ENCODE measurements at regions not wholly inside any gene's neighbourhood (a gene's known extent, or its start where the extent isn't known, plus 50 kb on each side); places are given as distances from the start of the nearest gene placed in this dataset.

DNA sequence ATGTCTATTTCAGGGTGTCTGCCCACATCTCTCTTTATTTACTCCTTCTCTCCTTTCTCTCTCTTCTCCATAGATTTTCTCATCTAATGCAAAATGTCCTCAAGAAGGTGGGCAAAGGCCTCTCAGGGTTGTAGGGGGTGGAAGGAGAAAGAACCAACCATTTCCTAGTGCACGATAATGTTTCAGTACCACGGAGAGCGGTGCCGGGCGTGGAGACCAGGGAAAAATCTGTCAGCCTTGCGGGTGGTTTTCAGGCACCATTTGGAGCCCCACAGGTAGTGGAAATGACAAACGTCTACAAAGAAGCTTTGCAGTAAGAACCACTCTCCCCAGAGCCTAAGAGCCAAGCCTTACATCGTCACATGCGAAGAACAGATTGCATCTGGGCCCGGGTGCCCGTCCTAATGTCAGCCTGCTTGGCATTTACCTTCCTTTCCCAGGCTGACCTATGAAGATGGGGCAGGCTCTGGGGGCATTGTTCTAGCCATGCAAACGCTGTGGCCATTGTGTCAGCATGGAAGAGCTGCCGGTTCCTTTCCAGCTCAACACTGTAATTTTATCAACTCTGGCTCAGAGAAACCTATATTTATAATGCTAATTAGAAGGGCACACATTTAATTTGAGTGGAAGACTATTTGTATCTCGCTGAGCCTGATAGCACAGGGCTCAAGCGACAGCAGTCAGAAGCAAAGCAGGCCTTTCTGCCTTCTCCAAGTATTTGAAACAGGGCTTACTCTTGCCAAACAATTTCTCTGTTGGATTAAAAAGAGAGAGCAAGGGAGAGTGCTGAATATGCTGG lies 430.1 kb upstream of the WWC1 start:
- peak; percentile 48 for DNase-seq (ENCODE audit: low spot score, unreplicated experiment)
- H3K9me3 Mint-ChIP-seq (ENCODE audit: low read depth), result peaks cover 4% of the 10 kb centered on the region
- no peak overlapping the region for H3K4me3 Mint-ChIP-seq (ENCODE audit: low read depth)
- no peaks in the 10 kb centered on the region for H3K4me1 Mint-ChIP-seq (ENCODE audit: low read depth)
- H3K27me3 Mint-ChIP-seq, result no peaks in the 10 kb centered on the region
- TF ChIP-seq, protein P1, sequence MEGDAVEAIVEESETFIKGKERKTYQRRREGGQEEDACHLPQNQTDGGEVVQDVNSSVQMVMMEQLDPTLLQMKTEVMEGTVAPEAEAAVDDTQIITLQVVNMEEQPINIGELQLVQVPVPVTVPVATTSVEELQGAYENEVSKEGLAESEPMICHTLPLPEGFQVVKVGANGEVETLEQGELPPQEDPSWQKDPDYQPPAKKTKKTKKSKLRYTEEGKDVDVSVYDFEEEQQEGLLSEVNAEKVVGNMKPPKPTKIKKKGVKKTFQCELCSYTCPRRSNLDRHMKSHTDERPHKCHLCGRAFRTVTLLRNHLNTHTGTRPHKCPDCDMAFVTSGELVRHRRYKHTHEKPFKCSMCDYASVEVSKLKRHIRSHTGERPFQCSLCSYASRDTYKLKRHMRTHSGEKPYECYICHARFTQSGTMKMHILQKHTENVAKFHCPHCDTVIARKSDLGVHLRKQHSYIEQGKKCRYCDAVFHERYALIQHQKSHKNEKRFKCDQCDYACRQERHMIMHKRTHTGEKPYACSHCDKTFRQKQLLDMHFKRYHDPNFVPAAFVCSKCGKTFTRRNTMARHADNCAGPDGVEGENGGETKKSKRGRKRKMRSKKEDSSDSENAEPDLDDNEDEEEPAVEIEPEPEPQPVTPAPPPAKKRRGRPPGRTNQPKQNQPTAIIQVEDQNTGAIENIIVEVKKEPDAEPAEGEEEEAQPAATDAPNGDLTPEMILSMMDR (IDR thresholded peaks at IDR 0.05; ENCODE audit: unreplicated experiment), result no peak
- peak overlapping the region; percentile 46 for H3K27ac Mint-ChIP-seq
- peaks cover 1% of the 10 kb centered on the region for H3K36me3 Mint-ChIP-seq (ENCODE audit: insufficient read depth)

GRCh38 chr5:167861928-167862426 lies 429.5 kb upstream of the WWC1 start:
- H3K36me3 Mint-ChIP-seq (ENCODE audit: insufficient read depth), result peaks cover 1% of the 10 kb centered on the region
- H3K27me3 Mint-ChIP-seq, result no peaks in the 10 kb centered on the region
- no peak overlapping the region for H3K4me3 Mint-ChIP-seq (ENCODE audit: low read depth)
- no peaks in the 10 kb centered on the region for H3K4me1 Mint-ChIP-seq (ENCODE audit: low read depth)
- no peak for DNase-seq (ENCODE audit: low spot score, unreplicated experiment)
- H3K9me3 Mint-ChIP-seq (ENCODE audit: low read depth), result peaks cover 4% of the 10 kb centered on the region
- no peak overlapping the region for H3K27ac Mint-ChIP-seq
- TF ChIP-seq, protein P1 (IDR thresholded peaks at IDR 0.05; ENCODE audit: unreplicated experiment), result no peak

DNA sequence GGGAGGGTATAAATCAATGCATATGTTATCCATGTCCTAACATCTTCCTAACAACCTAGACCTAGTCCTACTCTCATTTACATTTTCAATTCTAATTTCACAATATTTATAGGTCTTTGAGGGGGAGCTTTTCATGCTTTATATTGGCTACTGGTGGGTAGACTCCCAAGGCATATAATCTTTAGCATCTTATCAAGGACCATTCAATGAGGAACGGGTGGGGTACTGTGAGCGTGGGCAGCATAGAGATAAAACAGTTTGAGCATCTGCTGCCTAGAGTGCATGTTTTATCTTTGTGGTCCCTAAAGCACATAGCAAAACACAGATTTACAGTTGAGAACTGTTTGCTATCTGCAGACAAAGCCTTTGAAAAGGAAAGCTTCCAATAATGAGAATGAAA lies 427.6 kb upstream of the WWC1 start:
- Mint-ChIP-seq H3K4me3 (ENCODE audit: low read depth) (no peak overlapping the region), H3K27me3 (no peaks in the 10 kb centered on the region), H3K36me3 (ENCODE audit: insufficient read depth) (peaks cover 1% of the 10 kb centered on the region), H3K4me1 (ENCODE audit: low read depth) (no peaks in the 10 kb centered on the region), H3K27ac (no peak overlapping the region), H3K9me3 (ENCODE audit: low read depth) (peaks cover 4% of the 10 kb centered on the region)
- TF ChIP-seq, protein P1 (IDR thresholded peaks at IDR 0.05; ENCODE audit: unreplicated experiment), result no peak
- DNase-seq (ENCODE audit: low spot score, unreplicated experiment), result no peak

DNA sequence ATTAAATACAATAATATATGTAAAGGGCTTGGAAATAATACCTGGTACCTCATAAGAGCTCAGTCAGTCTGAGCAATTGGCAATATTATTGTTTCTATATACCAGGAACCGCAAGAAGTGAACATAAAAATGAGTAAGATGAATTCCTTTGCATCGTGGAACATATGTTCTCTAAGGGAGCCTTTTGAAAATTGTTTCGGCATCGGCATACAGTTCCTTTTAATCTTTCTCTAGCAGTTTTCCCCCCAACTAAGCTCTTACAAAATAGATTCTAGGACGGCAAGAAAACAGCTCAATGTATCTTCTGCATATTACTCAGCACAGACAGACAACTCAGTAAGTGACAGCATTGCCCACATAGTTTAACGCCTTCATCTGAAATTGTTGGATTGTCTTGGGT lies 426.6 kb upstream of the WWC1 start:
- H3K36me3 Mint-ChIP-seq (ENCODE audit: insufficient read depth), result peaks cover 1% of the 10 kb centered on the region
- no peak overlapping the region for H3K27ac Mint-ChIP-seq
- H3K4me1 Mint-ChIP-seq (ENCODE audit: low read depth), result no peaks in the 10 kb centered on the region
- TF ChIP-seq, protein P1 (IDR thresholded peaks at IDR 0.05; ENCODE audit: unreplicated experiment), result no peak
- no peaks in the 10 kb centered on the region for H3K27me3 Mint-ChIP-seq
- no peak overlapping the region for H3K4me3 Mint-ChIP-seq (ENCODE audit: low read depth)
- DNase-seq (ENCODE audit: low spot score, unreplicated experiment), result no peak
- peaks cover 4% of the 10 kb centered on the region for H3K9me3 Mint-ChIP-seq (ENCODE audit: low read depth)

DNA sequence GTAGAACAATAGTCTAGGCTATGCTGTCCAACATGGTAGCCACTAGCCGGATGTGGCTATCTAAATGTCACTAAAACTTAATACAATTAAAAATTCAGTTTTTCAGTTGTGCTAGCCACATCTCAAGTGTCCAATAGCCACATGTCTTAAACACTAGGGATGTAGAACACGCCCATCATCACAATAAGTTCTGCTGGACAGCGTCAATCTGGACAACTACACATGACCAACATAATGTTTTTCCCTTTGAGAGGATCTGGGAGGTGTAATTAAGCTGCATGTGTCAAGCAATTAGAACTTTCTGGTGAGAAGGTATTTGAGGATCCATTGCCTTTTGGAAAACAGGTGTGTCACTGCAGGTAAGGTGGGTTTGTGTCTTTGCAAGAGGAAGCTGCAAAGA lies 424.6 kb upstream of the WWC1 start:
- Mint-ChIP-seq H3K4me3 (ENCODE audit: low read depth) (no peak overlapping the region), H3K27me3 (no peaks in the 10 kb centered on the region), H3K4me1 (ENCODE audit: low read depth) (no peaks in the 10 kb centered on the region), H3K27ac (no peak overlapping the region), H3K36me3 (ENCODE audit: insufficient read depth) (no peaks in the 10 kb centered on the region), H3K9me3 (ENCODE audit: low read depth) (no peaks in the 10 kb centered on the region)
- TF ChIP-seq, protein P1 (IDR thresholded peaks at IDR 0.05; ENCODE audit: unreplicated experiment), result no peak
- no peak for DNase-seq (ENCODE audit: low spot score, unreplicated experiment)
